Fibroblast of mammary gland (primary cell): ENCODE measurements at regions not wholly inside any gene's neighbourhood (a gene's known extent, or its start where the extent isn't known, plus 50 kb on each side); places are given as distances from the start of the nearest gene placed in this dataset.
A peak's percentile ranks its signal among the peaks of the same experiment; 100 is the strongest.
"Not testable (repeated sequence)": the region's sequence is repeated elsewhere in the genome, so short reads cannot be mapped to it uniquely, and the experiment has no call there.

Experiments used
- DNase-seq: peaks from one replicate; pipeline ENCODE4 v3.0.0-alpha.2; 2010; ENCODE audit warnings: low read depth
- H3K4me3 ChIP-seq: 2 replicates; pipeline ENCODE4 v1.5.1; 2011; ENCODE audit warnings: low read depth, mild to moderate bottlenecking, low read length, moderate library complexity; ENCODE audit not compliant: control insufficient read depth
- TF ChIP-seq, protein P1 (sequence below): conservative IDR thresholded peaks from 2 replicates; pipeline ENCODE4 v1.5.1; 2011; ENCODE audit warnings: low read depth, low read length, inconsistent platforms; ENCODE audit not compliant: control insufficient read depth, insufficient read depth

DNA sequence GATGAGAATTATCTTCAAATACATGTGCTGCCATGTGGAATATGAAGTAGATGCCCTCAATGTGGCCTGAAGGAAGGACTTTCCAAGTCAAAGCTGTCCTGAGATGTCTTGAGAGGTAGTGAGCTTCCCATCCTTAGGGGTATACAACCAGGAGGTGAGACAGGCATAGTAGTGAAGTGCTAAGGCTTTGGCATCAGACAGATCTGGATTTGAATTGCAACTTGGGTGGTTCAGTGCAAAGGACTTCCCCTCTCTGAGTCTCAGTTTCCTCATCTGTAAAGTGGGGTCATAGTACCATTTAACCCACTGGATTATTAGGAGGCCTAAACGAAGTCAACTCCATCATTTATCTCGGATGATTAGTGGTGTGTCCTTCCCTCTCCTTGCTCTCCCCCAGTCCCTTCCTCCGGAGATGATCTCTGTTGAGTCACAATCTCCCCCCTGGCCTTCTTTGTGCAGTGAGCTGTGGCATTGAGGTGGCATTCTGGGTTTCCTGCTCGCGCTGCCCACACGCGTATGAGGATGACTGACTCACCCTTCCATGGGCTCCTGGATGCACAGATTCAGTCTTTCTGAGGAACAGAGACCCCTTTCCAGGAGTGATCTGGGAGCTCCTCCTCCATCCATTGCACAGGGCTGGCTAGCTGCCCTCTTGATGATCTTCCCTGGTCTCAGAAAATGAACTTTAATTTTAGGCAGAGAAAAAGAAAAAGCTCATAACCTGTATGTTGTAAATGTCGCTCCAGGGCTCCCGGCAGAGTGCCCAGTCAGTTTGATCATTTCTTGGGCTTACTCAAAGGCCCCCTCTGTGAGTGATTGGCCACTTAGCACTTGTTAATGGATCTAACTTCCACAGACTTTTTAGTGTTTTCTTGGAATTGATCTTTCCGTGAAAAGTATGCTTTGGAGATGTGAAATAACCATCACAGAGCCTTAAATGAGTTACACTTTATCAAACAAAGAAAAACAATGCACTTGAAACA lies 354.6 kb downstream of the PTPRU start:
- DNase-seq: peak; percentile 11
- no peak overlapping the region for H3K4me3 ChIP-seq
- TF ChIP-seq, protein P1, sequence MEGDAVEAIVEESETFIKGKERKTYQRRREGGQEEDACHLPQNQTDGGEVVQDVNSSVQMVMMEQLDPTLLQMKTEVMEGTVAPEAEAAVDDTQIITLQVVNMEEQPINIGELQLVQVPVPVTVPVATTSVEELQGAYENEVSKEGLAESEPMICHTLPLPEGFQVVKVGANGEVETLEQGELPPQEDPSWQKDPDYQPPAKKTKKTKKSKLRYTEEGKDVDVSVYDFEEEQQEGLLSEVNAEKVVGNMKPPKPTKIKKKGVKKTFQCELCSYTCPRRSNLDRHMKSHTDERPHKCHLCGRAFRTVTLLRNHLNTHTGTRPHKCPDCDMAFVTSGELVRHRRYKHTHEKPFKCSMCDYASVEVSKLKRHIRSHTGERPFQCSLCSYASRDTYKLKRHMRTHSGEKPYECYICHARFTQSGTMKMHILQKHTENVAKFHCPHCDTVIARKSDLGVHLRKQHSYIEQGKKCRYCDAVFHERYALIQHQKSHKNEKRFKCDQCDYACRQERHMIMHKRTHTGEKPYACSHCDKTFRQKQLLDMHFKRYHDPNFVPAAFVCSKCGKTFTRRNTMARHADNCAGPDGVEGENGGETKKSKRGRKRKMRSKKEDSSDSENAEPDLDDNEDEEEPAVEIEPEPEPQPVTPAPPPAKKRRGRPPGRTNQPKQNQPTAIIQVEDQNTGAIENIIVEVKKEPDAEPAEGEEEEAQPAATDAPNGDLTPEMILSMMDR: no peak

DNA sequence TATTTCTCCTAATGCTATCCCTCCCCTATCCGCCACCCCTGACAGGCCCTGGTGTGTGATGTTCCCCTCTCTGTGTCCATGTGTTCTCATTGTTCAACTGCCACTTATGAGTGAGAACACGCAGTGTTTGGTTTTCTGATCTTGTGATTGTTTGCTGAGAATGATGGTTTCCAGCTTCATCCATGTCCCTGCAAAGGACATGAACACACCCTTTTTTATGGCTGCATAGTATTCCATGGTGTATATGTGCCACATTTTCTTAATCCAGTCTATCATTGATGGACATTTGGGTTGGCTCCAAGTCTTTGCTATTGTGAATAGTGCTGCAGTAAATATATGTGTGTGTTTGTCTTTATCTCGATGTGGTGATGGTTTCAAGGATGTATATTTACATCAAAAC lies 353.4 kb downstream of the PTPRU start:
- DNase-seq, H3K4me3 ChIP-seq: not testable (repeated sequence)

DNA sequence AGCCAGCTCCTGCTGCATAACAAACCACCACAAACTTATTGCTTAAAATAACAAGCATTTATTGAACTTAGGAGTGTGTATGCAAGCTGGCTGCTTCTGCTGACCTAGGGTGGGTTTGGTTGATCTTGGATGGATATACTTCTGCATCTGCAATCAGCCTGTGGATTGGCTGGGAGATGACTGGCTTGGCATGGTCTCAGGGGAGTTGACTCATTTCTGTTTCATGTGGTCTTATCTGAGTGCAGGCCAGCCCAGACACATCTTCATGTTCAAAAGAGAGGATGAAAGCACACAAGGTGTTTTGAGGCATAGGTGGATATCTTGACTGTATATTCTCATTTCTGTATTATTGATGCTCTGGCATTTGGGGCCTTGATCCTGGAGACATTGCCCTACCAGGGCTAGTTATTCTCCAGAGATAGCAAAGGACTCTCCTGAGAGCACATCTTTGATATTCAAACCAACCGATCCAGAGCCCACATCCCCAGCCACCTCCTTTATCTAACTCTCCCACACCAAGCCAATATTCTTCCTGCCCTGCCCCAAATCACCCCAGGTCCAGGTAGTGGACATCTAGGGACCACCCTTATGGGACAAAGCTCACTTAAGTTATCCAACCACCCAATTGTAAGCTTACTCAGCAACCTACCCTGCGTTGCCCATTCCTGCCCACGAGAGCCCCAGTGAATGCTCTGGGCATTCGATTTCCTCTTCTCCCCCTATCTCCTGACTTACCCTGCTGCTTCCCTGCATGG lies 350.8 kb downstream of the PTPRU start:
- peak; percentile 52 for DNase-seq
- TF ChIP-seq, protein P1: no peak

DNA sequence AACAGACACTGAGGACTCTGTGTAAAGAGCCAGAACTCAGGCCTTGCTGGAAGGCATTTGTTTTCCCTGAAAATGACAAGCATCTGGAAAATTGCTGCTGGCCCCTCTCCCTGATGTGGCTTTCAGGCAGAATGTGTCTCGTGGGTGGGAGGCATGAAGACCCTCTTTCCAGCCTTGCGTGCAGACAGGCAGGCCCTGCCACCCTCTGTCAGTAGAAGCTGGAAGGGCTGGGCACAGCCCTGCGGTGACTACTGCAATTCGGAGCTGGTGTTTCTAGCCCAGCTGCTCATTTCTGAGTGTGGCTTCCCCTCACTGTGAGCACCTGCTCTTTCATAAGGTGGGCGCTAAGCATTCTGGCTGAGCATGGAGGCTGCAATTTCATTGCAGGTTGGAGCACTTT lies 349.9 kb downstream of the PTPRU start:
- no peak for DNase-seq
- TF ChIP-seq, protein P1: no peak
- H3K4me3 ChIP-seq: no peak overlapping the region

More for the DNA sequence above, 350.8 kb downstream of the PTPRU start:
- H3K4me3 ChIP-seq: no peak overlapping the region

DNA sequence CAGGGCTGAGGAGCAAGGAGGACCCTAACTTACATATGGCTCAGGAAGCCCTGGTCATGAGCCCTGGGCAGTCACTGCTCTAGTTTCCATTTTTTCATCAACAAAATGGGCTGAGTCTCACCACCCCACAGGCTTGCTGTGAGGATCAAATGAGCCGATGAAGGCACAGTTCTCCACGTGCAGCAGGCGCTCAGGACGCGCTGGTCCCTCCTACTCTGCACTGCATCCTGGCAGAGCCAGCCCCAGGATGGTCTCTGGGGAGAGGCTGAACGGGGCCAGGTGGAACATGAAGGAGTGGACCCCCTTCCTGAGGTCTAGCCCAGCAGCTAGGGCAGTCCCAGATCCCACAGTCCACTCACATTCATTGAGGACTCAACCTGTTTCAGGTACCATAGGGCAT lies 349.3 kb downstream of the PTPRU start:
- H3K4me3 ChIP-seq: no peak overlapping the region
- DNase-seq: no peak
- TF ChIP-seq, protein P1: no peak

DNA sequence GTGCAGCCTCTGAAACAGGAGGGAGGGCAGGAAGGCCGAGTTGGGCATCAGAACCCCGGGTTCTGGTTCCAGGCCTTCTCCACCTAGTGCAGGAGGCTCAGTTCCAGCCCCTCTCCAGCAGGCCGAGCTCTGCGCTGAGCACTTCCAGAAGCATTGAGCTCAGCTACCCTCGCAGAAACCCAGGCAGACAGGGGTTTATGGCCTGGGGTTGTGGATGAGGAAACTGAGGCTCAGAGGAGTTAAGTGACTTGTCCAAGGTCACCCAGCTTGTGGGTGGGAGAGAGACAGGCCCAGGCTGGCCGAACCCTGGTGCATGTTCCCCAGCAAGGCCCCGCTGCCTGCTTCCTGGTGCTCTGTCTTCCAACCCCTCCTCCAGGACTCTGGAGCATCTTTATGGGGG lies 348.9 kb downstream of the PTPRU start:
- TF ChIP-seq, protein P1: no peak

DNA sequence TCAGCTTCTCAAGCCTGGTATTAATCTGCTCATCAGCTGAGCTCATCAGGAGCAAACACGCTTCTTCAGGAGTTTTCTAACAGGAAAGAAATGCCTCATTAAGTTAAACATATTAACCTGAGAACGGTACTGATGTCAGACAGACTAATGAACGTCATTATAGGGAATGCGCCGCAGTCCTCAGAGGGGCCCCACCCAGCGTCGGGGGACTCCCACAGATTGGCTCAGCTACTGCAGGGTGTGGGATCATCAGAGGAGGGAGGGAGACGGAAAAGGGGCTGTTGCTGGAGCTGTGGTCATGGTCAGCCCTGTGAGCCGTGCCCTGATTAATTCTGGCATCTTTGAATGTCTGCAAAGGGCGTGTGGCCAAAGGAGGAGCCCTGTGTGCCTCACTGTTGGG lies 348.5 kb downstream of the PTPRU start:
- peak; percentile 27 for DNase-seq
- TF ChIP-seq, protein P1: no peak
- H3K4me3 ChIP-seq: no peak overlapping the region

More for the DNA sequence above, 348.9 kb downstream of the PTPRU start:
- H3K4me3 ChIP-seq: no peak overlapping the region
- DNase-seq: no peak
